Endothelial cell (in vitro differentiated cells): ENCODE measurements at regions not wholly inside any gene's neighbourhood (a gene's known extent, or its start where the extent isn't known, plus 50 kb on each side); places are given as distances from the start of the nearest gene placed in this dataset.

Experiments
- DNase-seq: peaks from one replicate; pipeline ENCODE4 v3.0.0; 2021; ENCODE audit warnings: low spot score
- H3K27ac Mint-ChIP-seq: one replicate; pipeline ENCODE4 v1.8.0; 2021; ENCODE audit warnings: mixed read lengths, inconsistent platforms; ENCODE audit not compliant: unreplicated experiment
- H3K27me3 Mint-ChIP-seq: one replicate; pipeline ENCODE4 v1.8.0; 2021; ENCODE audit warnings: mild to moderate bottlenecking, moderate library complexity, mixed read lengths, inconsistent platforms; ENCODE audit not compliant: unreplicated experiment
- H3K36me3 Mint-ChIP-seq: one replicate; pipeline ENCODE4 v1.8.0; 2021; ENCODE audit warnings: mild to moderate bottlenecking, low read depth, mixed read lengths, inconsistent platforms; ENCODE audit not compliant: unreplicated experiment
- H3K4me1 Mint-ChIP-seq: one replicate; pipeline ENCODE4 v1.8.0; 2021; ENCODE audit warnings: mild to moderate bottlenecking, mixed read lengths, inconsistent platforms; ENCODE audit not compliant: unreplicated experiment
- H3K4me3 Mint-ChIP-seq: one replicate; pipeline ENCODE4 v1.8.0; 2021; ENCODE audit warnings: mild to moderate bottlenecking, mixed read lengths, inconsistent platforms; ENCODE audit not compliant: unreplicated experiment
- H3K9me3 Mint-ChIP-seq: one replicate; pipeline ENCODE4 v1.8.0; 2021; ENCODE audit warnings: mixed read lengths, inconsistent platforms; ENCODE audit not compliant: unreplicated experiment
- CTCF ChIP-seq: fragments of 200-600 bp; sonication (generic); IDR thresholded peaks from one replicate; pipeline ENCODE4 v1.5.0; 2021; ENCODE audit warnings: antibody characterized with exemption; ENCODE audit not compliant: unreplicated experiment

- no peak overlapping the region for H3K4me3 Mint-ChIP-seq
- peaks cover 6% of the 10 kb centered on the region for H3K27me3 Mint-ChIP-seq
- no peak overlapping the region for H3K27ac Mint-ChIP-seq
- no peaks in the 10 kb centered on the region for H3K9me3 Mint-ChIP-seq
- no peaks in the 10 kb centered on the region for H3K4me1 Mint-ChIP-seq
- no peak for TF ChIP-seq CTCF
- no peak for DNase-seq
- H3K36me3 Mint-ChIP-seq: no peaks in the 10 kb centered on the region
These were observed 60.9 kb upstream of the TOP3B start for GRCh38 chr22:22043296-22044078.

- Mint-ChIP-seq H3K4me3 (no peak overlapping the region), H3K4me1 (no peaks in the 10 kb centered on the region)
- TF ChIP-seq CTCF: no peak
These were observed 60.2 kb upstream of the TOP3B start for GRCh38 chr22:22042599-22043295.

GRCh38 chr22:22042009-22042408 is 59.4 kb upstream of the TOP3B start:
- DNase-seq: no peak
- H3K9me3 Mint-ChIP-seq: no peaks in the 10 kb centered on the region
- H3K27ac Mint-ChIP-seq: no peak overlapping the region
- H3K4me3 Mint-ChIP-seq: no peak overlapping the region
- H3K27me3 Mint-ChIP-seq: peaks cover 6% of the 10 kb centered on the region
- TF ChIP-seq CTCF: no peak
- no peaks in the 10 kb centered on the region for H3K36me3 Mint-ChIP-seq
- no peaks in the 10 kb centered on the region for H3K4me1 Mint-ChIP-seq

More at GRCh38 chr22:22042599-22043295, 60.2 kb upstream of the TOP3B start:
- Mint-ChIP-seq H3K36me3 (no peaks in the 10 kb centered on the region), H3K27ac (no peak overlapping the region), H3K27me3 (peaks cover 6% of the 10 kb centered on the region), H3K9me3 (no peaks in the 10 kb centered on the region)
- DNase-seq: no peak

GRCh38 chr22:22040908-22041307 is 58.3 kb upstream of the TOP3B start:
- no peaks in the 10 kb centered on the region for H3K9me3 Mint-ChIP-seq
- no peaks in the 10 kb centered on the region for H3K4me1 Mint-ChIP-seq
- no peaks in the 10 kb centered on the region for H3K36me3 Mint-ChIP-seq
- TF ChIP-seq CTCF: no peak
- no peak overlapping the region for H3K4me3 Mint-ChIP-seq
- H3K27ac Mint-ChIP-seq: no peak overlapping the region
- peaks cover 4% of the 10 kb centered on the region for H3K27me3 Mint-ChIP-seq
- DNase-seq: no peak

- no peak for TF ChIP-seq CTCF
- no peaks in the 10 kb centered on the region for H3K9me3 Mint-ChIP-seq
- H3K4me1 Mint-ChIP-seq: no peaks in the 10 kb centered on the region
- H3K36me3 Mint-ChIP-seq: no peaks in the 10 kb centered on the region
- H3K4me3 Mint-ChIP-seq: no peak overlapping the region
- peaks cover 4% of the 10 kb centered on the region for H3K27me3 Mint-ChIP-seq
- DNase-seq: no peak
- no peak overlapping the region for H3K27ac Mint-ChIP-seq
These were observed 57.9 kb upstream of the TOP3B start for GRCh38 chr22:22040472-22040871.
